Epithelial cell of proximal tubule (primary cell): ENCODE measurements at regions not wholly inside any gene's neighbourhood (a gene's known extent, or its start where the extent isn't known, plus 50 kb on each side); places are given as distances from the start of the nearest gene placed in this dataset.

Experiments
- DNase-seq: peaks from one replicate; pipeline ENCODE4 v3.0.0-alpha.2; 2011; ENCODE audit warnings: low read depth
- H3K4me3 ChIP-seq: 2 replicates; pipeline ENCODE4 v1.5.1; 2011; ENCODE audit warnings: low read depth, mild to moderate bottlenecking, low read length
- TF ChIP-seq, protein P1 (sequence below): conservative IDR thresholded peaks from 2 replicates; pipeline ENCODE4 v1.5.1; 2012; ENCODE audit warnings: low read depth, mild to moderate bottlenecking, low read length

DNA sequence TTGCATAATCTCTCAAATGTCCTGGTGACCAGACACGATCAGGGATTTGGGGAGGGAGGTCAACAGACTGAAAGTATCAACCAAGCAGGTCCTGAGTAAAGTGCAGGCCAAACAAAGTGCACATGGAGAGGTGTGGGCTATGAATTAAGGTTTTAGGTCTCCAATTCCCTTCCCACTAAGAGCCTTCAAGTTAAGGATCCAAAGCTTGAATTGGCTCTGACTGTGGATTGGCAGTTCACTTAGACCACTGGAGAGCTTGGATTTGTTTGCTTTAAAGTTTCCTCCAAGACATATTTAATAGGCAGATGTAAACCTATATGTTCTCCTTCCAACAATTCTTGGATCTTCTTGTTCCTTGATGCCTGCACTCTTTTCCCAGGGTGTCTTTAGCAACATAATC, 129.6 kb upstream of the IGF1 start:
- DNase-seq, result no peak
- H3K4me3 ChIP-seq, result no peak overlapping the region
- TF ChIP-seq, protein P1, sequence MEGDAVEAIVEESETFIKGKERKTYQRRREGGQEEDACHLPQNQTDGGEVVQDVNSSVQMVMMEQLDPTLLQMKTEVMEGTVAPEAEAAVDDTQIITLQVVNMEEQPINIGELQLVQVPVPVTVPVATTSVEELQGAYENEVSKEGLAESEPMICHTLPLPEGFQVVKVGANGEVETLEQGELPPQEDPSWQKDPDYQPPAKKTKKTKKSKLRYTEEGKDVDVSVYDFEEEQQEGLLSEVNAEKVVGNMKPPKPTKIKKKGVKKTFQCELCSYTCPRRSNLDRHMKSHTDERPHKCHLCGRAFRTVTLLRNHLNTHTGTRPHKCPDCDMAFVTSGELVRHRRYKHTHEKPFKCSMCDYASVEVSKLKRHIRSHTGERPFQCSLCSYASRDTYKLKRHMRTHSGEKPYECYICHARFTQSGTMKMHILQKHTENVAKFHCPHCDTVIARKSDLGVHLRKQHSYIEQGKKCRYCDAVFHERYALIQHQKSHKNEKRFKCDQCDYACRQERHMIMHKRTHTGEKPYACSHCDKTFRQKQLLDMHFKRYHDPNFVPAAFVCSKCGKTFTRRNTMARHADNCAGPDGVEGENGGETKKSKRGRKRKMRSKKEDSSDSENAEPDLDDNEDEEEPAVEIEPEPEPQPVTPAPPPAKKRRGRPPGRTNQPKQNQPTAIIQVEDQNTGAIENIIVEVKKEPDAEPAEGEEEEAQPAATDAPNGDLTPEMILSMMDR, result no peak

DNA sequence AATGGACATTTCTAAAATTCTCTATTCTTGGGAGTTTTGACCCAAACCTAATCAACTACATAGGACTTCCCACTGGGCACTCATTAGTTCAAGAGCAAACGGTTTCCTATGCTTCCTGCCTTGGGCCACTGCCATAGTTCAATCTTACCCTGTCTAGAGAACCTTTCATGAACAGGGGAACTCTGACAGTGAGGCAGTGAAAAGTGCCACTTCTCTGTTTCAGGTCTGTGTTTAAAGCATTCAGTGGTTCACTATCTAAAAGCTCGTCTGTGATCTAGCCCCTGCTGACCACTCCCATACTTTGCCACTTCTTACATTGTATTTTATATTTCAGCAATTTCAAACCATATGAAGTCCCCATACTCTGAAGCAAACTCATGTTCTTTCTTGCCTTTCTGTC, 122.7 kb upstream of the IGF1 start:
- TF ChIP-seq, protein P1, result no peak
- no peak for DNase-seq
- H3K4me3 ChIP-seq, result no peak overlapping the region

DNA sequence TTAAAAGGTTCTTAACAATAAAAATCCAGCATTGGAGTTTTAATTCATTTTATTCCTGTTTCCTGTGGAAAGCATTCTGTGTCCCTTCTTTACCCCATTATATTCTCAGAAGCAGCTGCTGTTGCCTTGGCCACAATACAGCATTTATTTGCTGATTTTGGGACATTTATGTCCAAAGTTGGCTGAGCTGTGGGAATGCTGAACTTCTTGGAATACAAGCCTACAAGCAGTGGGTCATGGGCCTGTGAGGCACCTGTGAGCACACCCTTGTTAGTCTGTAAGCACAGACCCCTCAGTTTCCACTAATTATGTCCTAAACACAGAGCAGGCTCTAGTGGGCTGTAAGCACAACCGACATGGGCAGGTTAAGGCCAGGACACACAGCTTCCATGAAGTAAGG, 122.2 kb upstream of the IGF1 start:
- TF ChIP-seq, protein P1, result no peak

DNA sequence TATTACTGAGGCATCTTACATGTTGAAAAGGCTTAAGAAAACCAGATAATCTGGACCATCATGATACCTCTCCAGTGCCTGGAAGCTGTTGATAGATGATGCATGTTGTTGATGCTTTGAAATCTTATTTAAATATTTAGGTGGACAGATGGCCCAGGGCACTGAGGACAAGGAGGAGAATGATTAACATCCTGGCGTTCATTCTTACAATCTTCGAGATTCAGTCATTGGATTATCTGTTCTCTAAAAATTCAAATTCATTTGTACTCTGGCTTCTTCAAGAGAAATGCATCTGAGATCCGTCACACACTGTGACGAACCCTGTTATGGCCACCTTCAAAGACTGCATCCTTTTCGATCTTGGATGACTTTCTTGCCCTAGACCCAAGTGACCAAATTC, 121.3 kb upstream of the IGF1 start:
- H3K4me3 ChIP-seq, result no peak overlapping the region
- TF ChIP-seq, protein P1, result no peak
- no peak for DNase-seq

More for the DNA sequence above, 122.2 kb upstream of the IGF1 start:
- no peak overlapping the region for H3K4me3 ChIP-seq
- DNase-seq, result no peak

DNA sequence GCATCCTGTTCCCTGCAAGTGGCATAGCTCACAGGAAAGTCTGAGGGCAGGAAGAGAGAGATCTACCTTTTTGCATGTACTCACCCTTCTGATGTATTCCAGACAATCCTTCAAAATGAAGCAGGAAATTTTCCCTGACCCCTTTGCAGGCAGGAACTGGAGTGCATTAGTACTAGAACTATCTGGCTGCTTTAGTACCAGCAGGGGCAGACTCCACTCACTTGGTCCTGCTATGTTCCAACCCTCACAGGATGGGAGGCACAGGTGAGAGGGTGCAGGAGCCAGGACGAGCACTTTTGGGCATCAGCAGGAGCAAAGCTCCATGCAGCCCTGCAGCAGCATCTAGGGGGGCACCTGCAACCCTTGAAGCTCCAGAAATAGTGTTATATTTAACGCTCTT, 116.3 kb upstream of the IGF1 start:
- TF ChIP-seq, protein P1, result no peak
- H3K4me3 ChIP-seq, result no peak overlapping the region
- DNase-seq, result no peak

DNA sequence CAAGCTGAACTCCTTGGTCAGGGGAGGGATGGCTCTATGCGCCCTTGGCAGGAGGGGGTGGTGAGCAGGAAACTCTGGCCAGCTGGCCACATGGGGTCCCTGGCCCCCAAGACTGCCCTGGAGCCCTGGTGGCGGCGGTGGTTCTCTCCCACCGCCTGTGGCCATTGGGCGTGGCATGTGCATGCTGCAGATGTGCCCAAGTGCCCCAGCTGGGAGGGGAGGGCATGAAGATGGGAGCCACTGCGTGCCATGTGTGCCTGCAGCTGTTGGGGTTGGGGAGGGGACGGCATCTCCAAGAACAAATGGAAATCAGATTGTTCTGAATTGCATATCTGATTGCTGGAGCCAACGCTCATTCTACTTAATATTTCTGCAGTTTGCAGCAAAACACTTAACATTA, 115.7 kb upstream of the IGF1 start:
- TF ChIP-seq, protein P1, result no peak
- no peak for DNase-seq
- H3K4me3 ChIP-seq, result no peak overlapping the region

DNA sequence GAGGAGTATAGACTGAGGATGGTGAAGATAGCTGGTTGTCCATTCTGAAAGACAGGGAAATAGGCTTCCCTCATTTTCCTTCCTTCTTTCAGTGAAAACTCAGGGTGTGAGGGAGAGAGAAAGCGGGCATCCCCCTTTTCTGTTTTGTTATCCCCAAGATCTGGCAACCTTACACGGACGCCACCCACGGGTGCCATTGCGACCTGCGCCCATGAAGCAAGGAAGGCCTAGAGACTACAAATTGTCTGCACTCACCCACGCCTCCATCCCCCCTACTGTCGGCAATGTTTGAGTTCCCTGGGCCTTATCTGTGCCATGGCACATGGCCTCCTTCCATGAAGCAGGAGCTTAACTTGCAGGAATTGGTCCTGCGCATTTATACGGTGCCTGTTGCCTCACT, 115.0 kb upstream of the IGF1 start:
- TF ChIP-seq, protein P1, result no peak
- no peak for DNase-seq
- H3K4me3 ChIP-seq, result no peak overlapping the region
